GM23338 (cell line): ENCODE measurements at regions not wholly inside any gene's neighbourhood (a gene's known extent, or its start where the extent isn't known, plus 50 kb on each side); places are given as distances from the start of the nearest gene placed in this dataset.

Experiments used
- POLR2AphosphoS5 ChIP-seq: IDR thresholded peaks from 2 replicates; pipeline ENCODE4 v1.6.1; 2016; ENCODE audit warnings: antibody characterized with exemption, low read depth
- TF ChIP-seq, protein P1 (sequence below), 2 experiments: fragments of 200-600 bp in 1 of 2; sonication (generic) in 1 of 2; conservative IDR thresholded peaks; 2 replicates each; pipeline versions ENCODE4 v1.5.1 to v1.6.1; 2016 to 2017; ENCODE audit warnings: antibody characterized with exemption in 2 of 2, low read depth in 2 of 2, mild to moderate bottlenecking in 2 of 2, moderate library complexity in 1 of 2

DNA sequence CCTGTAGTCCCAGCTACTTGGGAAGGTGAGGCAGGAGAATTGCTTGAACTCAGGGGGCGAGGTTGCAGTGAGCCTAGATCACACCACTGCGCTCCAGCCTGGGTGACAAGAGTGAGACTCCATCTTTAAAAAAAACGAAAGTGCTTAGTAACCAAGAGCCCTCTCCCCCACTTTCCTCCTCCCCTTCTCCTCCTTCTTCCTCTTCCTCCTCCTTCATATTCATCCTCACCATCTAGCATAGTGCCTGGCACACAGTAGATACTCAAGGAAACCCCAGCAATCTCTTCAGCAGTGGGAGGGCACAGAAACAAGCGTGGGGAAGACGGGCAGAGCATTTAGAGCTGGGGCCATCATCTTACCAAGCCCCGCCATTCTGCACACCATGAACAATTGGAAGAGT is 119.4 kb upstream of the SLC45A1 start:
- TF ChIP-seq, protein P1, sequence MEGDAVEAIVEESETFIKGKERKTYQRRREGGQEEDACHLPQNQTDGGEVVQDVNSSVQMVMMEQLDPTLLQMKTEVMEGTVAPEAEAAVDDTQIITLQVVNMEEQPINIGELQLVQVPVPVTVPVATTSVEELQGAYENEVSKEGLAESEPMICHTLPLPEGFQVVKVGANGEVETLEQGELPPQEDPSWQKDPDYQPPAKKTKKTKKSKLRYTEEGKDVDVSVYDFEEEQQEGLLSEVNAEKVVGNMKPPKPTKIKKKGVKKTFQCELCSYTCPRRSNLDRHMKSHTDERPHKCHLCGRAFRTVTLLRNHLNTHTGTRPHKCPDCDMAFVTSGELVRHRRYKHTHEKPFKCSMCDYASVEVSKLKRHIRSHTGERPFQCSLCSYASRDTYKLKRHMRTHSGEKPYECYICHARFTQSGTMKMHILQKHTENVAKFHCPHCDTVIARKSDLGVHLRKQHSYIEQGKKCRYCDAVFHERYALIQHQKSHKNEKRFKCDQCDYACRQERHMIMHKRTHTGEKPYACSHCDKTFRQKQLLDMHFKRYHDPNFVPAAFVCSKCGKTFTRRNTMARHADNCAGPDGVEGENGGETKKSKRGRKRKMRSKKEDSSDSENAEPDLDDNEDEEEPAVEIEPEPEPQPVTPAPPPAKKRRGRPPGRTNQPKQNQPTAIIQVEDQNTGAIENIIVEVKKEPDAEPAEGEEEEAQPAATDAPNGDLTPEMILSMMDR (conservative IDR thresholded peaks at IDR 0.05; ENCODE audit: low read depth in 2 of 2): no peak
- no peak for TF ChIP-seq POLR2AphosphoS5
